SK-N-SH treated with all-trans-retinoic acid at 6 μM for 48 hours (cell line): ENCODE measurements at regions not wholly inside any gene's neighbourhood (a gene's known extent, or its start where the extent isn't known, plus 50 kb on each side); places are given as distances from the start of the nearest gene placed in this dataset.

ENCODE experiments used
- ATAC-seq: fragments of 200-7000 bp; cut with Tn5 transposase; 3 replicates; pipeline ENCODE4 v1.9.1; 2020; ENCODE audit warnings: mild to moderate bottlenecking, moderate library complexity
- CSRNP3 ChIP-seq: fragments of 250-450 bp; sonication (Bioruptor Pico); IDR thresholded peaks from 2 replicates; pipeline ENCODE4 v1.5.1; 2021; ENCODE audit warnings: mild to moderate bottlenecking, moderate library complexity
- PPARA ChIP-seq: fragments of 250-450 bp; sonication (Bioruptor Pico); IDR thresholded peaks from 2 replicates; pipeline ENCODE4 v1.5.0; 2020; ENCODE audit warnings: mild to moderate bottlenecking, borderline replicate concordance
- RARB ChIP-seq: fragments of 250-450 bp; sonication (Bioruptor Pico); IDR thresholded peaks from 2 replicates; pipeline ENCODE4 v1.8.0; 2021; ENCODE audit warnings: mild to moderate bottlenecking, moderate library complexity
- ZNF565 ChIP-seq: fragments of 450-650 bp; formaldehyde crosslinking; conservative IDR thresholded peaks from 2 replicates; pipeline ENCODE4 v1.5.0; 2020; ENCODE audit warnings: low read depth, mild to moderate bottlenecking, moderate library complexity
- ZNF70 ChIP-seq: fragments of 450-650 bp; formaldehyde crosslinking; IDR thresholded peaks from 2 replicates; pipeline ENCODE4 v1.5.0; 2020; ENCODE audit warnings: mild to moderate bottlenecking, moderate library complexity

DNA sequence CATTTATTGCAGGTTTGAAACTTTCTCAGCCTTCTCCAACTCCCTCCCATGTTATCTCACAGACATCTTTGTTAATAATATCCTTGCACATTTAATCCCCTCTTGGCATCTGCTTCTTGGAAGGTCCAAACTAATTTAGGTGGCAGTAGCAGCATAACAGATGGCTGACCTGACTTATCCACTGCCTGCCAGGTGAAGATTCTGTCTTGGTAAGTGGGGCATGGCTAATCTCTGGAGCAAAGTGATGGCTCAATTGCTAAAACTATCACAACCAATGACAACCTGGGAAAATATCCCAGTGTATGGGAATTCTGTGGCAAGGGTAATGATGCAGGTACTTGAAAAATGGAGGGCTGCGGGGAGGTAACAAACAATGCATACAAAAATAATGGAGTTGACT lies 58.2 kb upstream of the ALG10B start:
- no peak for ATAC-seq
- no peak for TF ChIP-seq CSRNP3 (CRISPR knock-in tag)
- TF ChIP-seq ZNF565 (CRISPR knock-in tag), result no peak
- no peak for TF ChIP-seq ZNF70 (CRISPR knock-in tag)
- TF ChIP-seq PPARA (CRISPR knock-in tag), result no peak
- no peak for TF ChIP-seq RARB (CRISPR knock-in tag)
